ENCODE measurements at regions not wholly inside any gene's neighbourhood (a gene's known extent, or its start where the extent isn't known, plus 50 kb on each side); places are given as distances from the start of the nearest gene placed in this dataset.

DNA sequence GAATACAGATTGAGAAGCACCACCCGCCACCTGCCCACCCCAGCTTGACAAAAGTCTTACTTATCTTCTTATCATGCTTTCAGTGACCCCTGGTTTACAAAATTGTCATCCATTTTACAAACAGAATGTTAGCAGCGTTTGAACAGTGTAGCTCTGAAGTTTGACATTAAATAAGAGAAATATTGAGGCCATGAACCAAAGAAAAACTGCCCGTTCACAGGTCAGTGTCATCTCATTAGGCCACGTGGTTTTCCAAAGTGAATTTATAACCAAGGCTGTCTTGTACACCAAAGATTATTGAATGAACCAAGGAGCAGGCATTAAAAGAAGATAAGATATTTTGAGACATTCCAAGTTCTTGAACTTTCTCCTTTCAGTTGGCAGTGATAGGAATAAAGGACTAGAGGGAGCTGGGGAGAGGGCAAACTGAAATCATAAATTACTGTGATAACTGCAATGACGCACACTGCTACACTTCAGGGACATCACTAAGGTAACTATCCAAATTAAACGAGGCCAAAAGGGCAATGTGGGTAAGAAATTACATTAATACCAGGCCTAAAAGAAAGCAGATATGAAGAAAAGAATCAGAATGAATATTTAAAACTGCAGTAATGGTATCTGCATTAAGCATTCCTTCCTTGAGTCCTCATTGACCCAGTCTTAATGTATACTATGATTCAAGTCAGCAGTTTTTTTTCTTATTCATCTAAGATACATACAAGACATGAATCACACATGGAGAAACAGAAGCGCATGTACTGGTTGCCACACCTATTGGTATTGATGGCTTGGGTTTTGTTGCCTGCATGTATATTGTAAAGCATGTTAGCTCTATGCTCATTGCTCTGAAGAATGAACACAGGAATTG is 159.8 kb upstream of the ARG1 start (continued):
- TF ChIP-seq, protein P1, sequence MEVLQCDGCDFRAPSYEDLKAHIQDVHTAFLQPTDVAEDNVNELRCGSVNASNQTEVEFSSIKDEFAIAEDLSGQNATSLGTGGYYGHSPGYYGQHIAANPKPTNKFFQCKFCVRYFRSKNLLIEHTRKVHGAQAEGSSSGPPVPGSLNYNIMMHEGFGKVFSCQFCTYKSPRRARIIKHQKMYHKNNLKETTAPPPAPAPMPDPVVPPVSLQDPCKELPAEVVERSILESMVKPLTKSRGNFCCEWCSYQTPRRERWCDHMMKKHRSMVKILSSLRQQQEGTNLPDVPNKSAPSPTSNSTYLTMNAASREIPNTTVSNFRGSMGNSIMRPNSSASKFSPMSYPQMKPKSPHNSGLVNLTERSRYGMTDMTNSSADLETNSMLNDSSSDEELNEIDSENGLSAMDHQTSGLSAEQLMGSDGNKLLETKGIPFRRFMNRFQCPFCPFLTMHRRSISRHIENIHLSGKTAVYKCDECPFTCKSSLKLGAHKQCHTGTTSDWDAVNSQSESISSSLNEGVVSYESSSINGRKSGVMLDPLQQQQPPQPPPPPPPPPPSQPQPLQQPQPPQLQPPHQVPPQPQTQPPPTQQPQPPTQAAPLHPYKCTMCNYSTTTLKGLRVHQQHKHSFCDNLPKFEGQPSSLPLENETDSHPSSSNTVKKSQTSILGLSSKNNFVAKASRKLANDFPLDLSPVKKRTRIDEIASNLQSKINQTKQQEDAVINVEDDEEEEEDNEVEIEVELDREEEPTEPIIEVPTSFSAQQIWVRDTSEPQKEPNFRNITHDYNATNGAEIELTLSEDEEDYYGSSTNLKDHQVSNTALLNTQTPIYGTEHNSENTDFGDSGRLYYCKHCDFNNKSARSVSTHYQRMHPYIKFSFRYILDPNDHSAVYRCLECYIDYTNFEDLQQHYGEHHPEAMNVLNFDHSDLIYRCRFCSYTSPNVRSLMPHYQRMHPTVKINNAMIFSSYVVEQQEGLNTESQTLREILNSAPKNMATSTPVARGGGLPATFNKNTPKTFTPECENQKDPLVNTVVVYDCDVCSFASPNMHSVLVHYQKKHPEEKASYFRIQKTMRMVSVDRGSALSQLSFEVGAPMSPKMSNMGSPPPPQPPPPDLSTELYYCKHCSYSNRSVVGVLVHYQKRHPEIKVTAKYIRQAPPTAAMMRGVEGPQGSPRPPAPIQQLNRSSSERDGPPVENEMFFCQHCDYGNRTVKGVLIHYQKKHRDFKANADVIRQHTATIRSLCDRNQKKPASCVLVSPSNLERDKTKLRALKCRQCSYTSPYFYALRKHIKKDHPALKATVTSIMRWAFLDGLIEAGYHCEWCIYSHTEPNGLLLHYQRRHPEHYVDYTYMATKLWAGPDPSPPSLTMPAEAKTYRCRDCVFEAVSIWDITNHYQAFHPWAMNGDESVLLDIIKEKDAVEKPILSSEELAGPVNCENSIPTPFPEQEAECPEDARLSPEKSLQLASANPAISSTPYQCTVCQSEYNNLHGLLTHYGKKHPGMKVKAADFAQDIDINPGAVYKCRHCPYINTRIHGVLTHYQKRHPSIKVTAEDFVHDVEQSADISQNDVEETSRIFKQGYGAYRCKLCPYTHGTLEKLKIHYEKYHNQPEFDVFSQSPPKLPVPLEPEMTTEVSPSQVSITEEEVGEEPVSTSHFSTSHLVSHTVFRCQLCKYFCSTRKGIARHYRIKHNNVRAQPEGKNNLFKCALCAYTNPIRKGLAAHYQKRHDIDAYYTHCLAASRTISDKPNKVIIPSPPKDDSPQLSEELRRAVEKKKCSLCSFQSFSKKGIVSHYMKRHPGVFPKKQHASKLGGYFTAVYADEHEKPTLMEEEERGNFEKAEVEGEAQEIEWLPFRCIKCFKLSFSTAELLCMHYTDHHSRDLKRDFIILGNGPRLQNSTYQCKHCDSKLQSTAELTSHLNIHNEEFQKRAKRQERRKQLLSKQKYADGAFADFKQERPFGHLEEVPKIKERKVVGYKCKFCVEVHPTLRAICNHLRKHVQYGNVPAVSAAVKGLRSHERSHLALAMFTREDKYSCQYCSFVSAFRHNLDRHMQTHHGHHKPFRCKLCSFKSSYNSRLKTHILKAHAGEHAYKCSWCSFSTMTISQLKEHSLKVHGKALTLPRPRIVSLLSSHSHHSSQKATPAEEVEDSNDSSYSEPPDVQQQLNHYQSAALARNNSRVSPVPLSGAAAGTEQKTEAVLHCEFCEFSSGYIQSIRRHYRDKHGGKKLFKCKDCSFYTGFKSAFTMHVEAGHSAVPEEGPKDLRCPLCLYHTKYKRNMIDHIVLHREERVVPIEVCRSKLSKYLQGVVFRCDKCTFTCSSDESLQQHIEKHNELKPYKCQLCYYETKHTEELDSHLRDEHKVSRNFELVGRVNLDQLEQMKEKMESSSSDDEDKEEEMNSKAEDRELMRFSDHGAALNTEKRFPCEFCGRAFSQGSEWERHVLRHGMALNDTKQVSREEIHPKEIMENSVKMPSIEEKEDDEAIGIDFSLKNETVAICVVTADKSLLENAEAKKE (CRISPR knock-in tag; IDR thresholded peaks at IDR 0.05): no peak
- TF ChIP-seq ZNF114 (CRISPR knock-in tag; IDR thresholded peaks at IDR 0.05) (no peak), EZH2phosphoT487 (IDR thresholded peaks at IDR 0.05; ENCODE audit: unreplicated experiment) (no peak)

GRCh38 chr6:131413831-131414191 is 159.2 kb upstream of the ARG1 start:
- H3K4me3 Mint-ChIP-seq: no peak overlapping the region
- Histone ChIP-seq H3K4me1 (ENCODE audit: insufficient read depth) (no peaks in the 10 kb centered on the region), H2AFZ (no peak overlapping the region), H3K36me3 (ENCODE audit: insufficient read depth) (no peaks in the 10 kb centered on the region), H3F3A (replicated peaks; ENCODE audit: low read depth) (no peaks in the 10 kb centered on the region), H3K27ac (ENCODE audit: low read depth) (no peak overlapping the region), H3K9me2 (ENCODE audit: insufficient read depth) (peaks cover 10% of the 10 kb centered on the region; the same call in 1 of the 2 replicates), H3K4me2 (no peak overlapping the region), H3K79me2 (replicated peaks; ENCODE audit: insufficient read depth) (no peaks in the 10 kb centered on the region), H3K27me3 (ENCODE audit: insufficient read depth) (no peaks in the 10 kb centered on the region), H4K20me1 (replicated peaks; ENCODE audit: insufficient read depth) (no peaks in the 10 kb centered on the region), H3K4me3 (no peak overlapping the region)
- no peak for ATAC-seq
- no peak for DNase-seq (ENCODE audit: low spot score)
- no peaks in the 10 kb centered on the region; the same call in 2 of the 3 replicates for H3K9me3 Mint-ChIP-seq
- H3K27ac Mint-ChIP-seq: no peak overlapping the region
- 0 out of 3 replicates have a peak, but pooled peaks cover 3% of the 10 kb centered on the region for H3K36me3 Mint-ChIP-seq (ENCODE audit: low read depth)
- H3K4me1 Mint-ChIP-seq: no peaks in the 10 kb centered on the region
- peaks cover 2% of the 10 kb centered on the region for H3K27me3 Mint-ChIP-seq (ENCODE audit: insufficient read depth, low read depth, poor library complexity)
- TF ChIP-seq, protein P2, sequence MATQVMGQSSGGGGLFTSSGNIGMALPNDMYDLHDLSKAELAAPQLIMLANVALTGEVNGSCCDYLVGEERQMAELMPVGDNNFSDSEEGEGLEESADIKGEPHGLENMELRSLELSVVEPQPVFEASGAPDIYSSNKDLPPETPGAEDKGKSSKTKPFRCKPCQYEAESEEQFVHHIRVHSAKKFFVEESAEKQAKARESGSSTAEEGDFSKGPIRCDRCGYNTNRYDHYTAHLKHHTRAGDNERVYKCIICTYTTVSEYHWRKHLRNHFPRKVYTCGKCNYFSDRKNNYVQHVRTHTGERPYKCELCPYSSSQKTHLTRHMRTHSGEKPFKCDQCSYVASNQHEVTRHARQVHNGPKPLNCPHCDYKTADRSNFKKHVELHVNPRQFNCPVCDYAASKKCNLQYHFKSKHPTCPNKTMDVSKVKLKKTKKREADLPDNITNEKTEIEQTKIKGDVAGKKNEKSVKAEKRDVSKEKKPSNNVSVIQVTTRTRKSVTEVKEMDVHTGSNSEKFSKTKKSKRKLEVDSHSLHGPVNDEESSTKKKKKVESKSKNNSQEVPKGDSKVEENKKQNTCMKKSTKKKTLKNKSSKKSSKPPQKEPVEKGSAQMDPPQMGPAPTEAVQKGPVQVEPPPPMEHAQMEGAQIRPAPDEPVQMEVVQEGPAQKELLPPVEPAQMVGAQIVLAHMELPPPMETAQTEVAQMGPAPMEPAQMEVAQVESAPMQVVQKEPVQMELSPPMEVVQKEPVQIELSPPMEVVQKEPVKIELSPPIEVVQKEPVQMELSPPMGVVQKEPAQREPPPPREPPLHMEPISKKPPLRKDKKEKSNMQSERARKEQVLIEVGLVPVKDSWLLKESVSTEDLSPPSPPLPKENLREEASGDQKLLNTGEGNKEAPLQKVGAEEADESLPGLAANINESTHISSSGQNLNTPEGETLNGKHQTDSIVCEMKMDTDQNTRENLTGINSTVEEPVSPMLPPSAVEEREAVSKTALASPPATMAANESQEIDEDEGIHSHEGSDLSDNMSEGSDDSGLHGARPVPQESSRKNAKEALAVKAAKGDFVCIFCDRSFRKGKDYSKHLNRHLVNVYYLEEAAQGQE (IDR thresholded peaks at IDR 0.05; ENCODE audit: unreplicated experiment): no peak
- TF ChIP-seq NANOG (IDR thresholded peaks at IDR 0.05; ENCODE audit: borderline replicate concordance): no peak

All from GM23338 (cell line).